GM13976 (cell line): ENCODE measurements at regions not wholly inside any gene's neighbourhood (a gene's known extent, or its start where the extent isn't known, plus 50 kb on each side); places are given as distances from the start of the nearest gene placed in this dataset.

Experiments used
- DNase-seq: peaks from one replicate; pipeline ENCODE4 v3.0.0; 2012; ENCODE audit warnings: low spot score
- in situ Hi-C: fragments of 300-500 bp; cut with MboI; formaldehyde crosslinking; loops from one replicate; pipeline ENCODE4 v1.12.0; 2022; ENCODE audit warnings: low sequenced_read_pairs, mixed read lengths, inconsistent platforms; ENCODE audit not compliant: unreplicated experiment
- TF ChIP-seq, protein P1 (sequence below): IDR thresholded peaks from 2 replicates; pipeline ENCODE4 v1.5.1; 2012; ENCODE audit warnings: borderline replicate concordance, mild to moderate bottlenecking; ENCODE audit not compliant: insufficient read depth; ENCODE audit errors: extremely low read depth, missing control alignments, control extremely low read depth

DNA sequence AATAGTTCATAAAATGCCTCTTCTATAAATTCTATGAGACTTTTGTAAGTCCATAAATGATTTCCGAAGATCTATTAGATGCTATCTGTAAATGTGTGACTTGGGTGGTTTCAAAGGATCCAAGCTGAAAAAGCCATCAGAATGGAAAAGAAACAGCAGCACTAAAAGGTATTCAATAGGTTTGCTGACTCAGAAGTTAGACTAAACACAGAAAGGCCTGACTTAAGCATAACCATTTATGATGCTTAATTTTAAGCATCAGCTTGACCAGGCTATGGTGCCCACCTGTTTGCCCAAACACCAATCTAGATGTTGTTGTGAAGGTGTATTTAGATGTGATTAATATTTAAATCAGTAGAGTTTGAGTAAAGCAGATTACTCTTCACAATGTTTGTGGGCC is 513.5 kb downstream of the TFAP2A start:
- in situ Hi-C loops = no loop called here
- TF ChIP-seq, protein P1, sequence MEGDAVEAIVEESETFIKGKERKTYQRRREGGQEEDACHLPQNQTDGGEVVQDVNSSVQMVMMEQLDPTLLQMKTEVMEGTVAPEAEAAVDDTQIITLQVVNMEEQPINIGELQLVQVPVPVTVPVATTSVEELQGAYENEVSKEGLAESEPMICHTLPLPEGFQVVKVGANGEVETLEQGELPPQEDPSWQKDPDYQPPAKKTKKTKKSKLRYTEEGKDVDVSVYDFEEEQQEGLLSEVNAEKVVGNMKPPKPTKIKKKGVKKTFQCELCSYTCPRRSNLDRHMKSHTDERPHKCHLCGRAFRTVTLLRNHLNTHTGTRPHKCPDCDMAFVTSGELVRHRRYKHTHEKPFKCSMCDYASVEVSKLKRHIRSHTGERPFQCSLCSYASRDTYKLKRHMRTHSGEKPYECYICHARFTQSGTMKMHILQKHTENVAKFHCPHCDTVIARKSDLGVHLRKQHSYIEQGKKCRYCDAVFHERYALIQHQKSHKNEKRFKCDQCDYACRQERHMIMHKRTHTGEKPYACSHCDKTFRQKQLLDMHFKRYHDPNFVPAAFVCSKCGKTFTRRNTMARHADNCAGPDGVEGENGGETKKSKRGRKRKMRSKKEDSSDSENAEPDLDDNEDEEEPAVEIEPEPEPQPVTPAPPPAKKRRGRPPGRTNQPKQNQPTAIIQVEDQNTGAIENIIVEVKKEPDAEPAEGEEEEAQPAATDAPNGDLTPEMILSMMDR = no peak
- DNase-seq = no peak

DNA sequence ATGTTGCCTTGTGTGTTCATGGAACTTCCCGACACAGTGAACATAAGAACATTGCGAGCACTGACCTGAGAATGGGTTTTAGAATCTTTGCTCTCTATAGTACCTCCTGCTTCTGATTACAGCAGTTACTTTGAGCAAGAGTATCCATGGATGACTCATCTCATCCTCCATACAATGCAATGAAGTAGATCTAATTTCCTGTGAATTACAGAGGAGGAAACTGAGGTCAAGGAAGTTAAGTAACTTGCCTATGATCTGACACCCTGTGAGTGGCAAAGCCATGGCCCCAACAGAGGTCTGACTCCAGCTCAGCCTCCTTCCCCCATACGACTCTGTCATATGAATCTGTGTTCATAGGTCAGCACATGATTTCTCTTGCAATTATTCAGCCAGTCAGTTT is 518.1 kb downstream of the TFAP2A start:
- in situ Hi-C loops = no loop called here
- DNase-seq = no peak
- TF ChIP-seq, protein P1 = no peak

DNA sequence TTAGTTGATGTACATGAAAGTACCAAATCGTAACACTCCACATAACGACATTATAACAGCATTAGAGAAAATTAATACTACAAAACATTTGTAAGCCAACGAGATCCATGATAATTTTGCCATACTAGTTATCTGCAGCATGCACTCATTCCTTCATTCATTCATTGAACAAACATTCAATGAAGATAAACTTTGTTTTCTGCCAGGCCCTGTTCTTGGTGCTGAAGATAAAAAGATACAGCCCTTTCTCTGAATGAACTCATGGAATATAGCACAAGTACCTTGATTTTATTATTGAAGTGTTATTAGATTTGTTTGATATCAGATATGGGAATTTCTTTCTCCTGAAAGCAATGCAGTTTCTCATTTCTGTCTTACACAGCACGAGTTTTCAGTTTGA is 524.0 kb downstream of the TFAP2A start:
- in situ Hi-C loops = no loop called here
- TF ChIP-seq, protein P1 = no peak

DNA sequence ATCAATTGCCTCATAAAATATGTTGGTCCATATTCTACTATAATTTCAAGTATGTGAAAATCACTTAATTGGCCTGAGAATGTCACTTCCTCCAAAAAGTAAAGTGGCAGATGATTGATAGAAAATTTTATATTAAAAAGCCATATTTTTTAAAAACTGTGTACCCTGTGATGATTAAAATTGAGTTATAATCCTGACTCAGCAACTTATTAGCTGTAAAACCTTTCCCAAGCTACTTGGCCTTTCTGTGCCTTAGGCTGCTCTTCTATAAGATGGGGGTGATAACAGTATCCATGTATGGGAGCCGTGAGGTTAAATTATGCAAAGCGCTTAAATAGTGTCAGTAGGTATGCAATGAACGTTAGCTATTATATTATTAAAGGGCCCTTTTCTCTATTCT is 524.4 kb downstream of the TFAP2A start:
- in situ Hi-C loops = no loop called here
- DNase-seq = no peak
- TF ChIP-seq, protein P1 = no peak

More for the DNA sequence above, 524.0 kb downstream of the TFAP2A start:
- no peak for DNase-seq

DNA sequence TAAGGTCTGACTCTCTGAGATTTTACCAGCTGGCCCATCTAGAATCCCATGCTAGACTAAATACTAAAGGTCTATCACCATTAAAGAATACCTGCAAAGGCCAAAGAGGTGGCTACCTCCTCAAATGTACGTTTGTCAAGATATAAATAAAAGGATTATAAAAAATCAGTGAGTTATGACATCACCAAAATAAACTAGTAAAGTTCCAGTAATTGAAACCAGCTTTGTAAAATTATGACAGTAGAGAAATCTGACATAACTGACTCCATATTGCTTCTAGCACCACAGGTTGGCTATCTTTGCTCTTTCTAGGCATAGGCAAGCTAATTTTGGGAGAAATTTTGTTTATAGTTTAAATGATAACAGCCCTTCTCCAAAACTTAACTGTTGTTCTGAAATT is 536.3 kb downstream of the TFAP2A start:
- DNase-seq = no peak
- in situ Hi-C loops = no loop called here
- TF ChIP-seq, protein P1 = no peak

DNA sequence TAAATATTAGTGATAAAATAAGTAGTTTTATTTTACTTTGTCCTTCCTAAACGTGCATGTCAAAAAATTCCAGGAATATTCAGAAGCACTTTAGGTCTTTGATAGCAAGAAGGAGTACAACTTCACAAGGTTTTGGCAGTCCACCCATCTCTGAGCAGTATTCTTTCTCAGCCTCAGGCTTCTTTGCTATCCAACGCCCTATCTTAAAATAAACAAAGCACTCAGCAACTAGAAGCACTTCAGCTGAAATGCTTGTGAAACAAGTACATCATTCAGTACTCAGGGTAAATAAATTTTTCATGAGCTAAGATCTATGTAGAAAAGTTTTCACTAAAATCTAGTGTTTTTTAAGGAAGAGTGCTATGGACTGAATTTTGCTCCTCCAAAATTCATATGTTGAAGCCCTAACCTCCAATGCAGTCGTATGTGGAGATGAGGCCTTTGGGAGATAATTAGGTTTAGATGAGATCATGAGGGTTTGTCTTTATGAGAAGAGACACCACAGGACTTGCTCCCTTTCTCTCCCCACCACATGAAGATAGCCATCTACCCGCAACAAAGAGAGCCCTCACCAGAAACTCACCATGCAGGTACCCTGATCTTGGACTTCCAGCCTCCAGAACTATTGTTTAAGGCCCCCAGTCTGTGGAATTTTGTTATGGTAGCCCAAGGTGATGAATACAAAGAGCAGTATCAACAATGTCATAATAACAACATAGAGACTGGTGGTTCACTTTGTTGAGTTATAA is 539.1 kb downstream of the TFAP2A start:
- in situ Hi-C loops = no loop called here
- TF ChIP-seq, protein P1 = no peak
- no peak for DNase-seq
